GM12875 (cell line): ENCODE measurements at regions not wholly inside any gene's neighbourhood (a gene's known extent, or its start where the extent isn't known, plus 50 kb on each side); places are given as distances from the start of the nearest gene placed in this dataset.

Experiments used
- H3K4me3 ChIP-seq: one replicate; pipeline ENCODE4 v1.5.1; 2011; ENCODE audit warnings: low read depth, low read length, control low read depth
- TF ChIP-seq, protein P1 (sequence below): IDR thresholded peaks from 2 replicates; pipeline ENCODE4 v1.5.1; 2011; ENCODE audit warnings: low read depth, mild to moderate bottlenecking, control low read depth, inconsistent platforms, low read length, moderate library complexity, borderline replicate concordance; ENCODE audit not compliant: insufficient read depth

DNA sequence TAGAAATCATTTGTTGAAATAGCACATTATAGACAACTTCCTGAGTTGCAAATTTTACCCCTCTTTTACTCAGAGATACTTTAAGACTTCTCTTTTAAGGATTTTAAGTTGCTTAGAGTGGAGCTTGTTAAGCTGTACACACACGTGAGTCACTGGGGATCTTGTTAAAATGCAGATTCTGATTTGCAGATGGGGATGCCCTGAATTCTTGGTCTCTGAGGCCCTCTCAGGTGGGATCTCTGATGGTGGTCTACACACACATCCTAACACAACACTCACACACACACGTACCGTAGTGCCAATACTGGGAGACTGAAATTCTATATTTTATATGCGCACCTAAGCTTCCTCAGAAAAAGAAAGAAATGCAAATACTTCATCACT, 788.3 kb downstream of the UQCRFS1 start:
- H3K4me3 ChIP-seq = no peak overlapping the region
- TF ChIP-seq, protein P1, sequence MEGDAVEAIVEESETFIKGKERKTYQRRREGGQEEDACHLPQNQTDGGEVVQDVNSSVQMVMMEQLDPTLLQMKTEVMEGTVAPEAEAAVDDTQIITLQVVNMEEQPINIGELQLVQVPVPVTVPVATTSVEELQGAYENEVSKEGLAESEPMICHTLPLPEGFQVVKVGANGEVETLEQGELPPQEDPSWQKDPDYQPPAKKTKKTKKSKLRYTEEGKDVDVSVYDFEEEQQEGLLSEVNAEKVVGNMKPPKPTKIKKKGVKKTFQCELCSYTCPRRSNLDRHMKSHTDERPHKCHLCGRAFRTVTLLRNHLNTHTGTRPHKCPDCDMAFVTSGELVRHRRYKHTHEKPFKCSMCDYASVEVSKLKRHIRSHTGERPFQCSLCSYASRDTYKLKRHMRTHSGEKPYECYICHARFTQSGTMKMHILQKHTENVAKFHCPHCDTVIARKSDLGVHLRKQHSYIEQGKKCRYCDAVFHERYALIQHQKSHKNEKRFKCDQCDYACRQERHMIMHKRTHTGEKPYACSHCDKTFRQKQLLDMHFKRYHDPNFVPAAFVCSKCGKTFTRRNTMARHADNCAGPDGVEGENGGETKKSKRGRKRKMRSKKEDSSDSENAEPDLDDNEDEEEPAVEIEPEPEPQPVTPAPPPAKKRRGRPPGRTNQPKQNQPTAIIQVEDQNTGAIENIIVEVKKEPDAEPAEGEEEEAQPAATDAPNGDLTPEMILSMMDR = no peak

DNA sequence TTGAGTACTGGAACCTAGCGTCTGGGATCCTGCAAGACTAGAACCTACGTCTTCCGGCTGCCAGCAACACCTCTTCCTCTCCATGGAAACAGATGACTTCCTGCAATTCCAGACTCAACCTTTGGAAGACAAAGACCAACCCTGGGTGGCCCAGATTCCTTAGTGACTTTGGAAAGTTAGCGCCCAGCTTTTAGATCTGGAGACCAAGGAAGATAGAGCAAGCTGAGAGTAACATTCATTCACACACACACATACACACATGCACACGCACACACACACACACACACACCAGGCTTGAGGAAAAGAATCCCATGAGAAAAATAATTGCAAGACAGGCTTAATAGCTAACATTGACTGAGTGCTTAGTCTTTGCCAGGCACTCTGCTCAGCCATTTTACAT, 788.9 kb downstream of the UQCRFS1 start:
- TF ChIP-seq, protein P1 = no peak
- no peak overlapping the region for H3K4me3 ChIP-seq

DNA sequence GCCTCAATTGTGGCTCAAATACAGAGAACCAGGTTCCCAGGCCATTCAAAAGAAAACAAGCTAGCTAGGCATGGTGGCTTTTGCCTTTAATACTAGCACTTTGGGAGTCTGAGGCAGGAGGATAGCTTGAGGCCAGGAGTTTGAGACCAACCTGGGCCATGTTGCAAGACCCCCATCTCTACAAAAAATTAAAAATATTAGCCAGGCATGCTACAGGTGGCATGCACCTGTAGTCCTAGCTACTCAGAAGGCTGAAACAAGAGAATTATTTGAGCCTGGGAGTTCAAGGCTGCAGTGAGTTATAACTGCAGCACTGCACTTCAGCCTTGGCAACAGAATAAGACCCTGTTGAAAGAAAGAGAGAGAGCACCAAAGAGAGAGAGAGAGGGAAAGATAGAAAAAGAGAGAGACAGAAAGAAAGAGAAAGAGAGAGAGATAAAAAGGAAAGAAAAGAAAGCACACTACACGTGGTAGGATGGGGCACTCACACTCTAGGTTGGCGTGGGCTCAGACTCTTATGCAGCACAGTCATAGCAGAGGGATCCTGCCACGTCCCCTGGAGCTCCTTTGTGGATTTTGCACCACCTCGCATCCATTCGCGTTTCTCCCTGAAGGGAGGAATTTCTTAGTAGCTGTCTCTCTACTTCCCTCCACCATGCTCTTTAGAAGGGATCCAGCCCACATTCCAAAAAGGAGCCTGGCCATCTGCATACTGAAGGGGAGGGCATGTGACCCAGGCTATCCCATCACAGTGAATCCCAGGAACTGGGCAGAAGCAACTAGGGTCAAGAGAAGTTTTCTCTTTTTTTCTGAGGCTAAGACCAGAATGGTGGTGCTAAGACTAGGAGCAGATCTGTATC, 789.9 kb downstream of the UQCRFS1 start:
- no peak overlapping the region for H3K4me3 ChIP-seq
- TF ChIP-seq, protein P1 = no peak

DNA sequence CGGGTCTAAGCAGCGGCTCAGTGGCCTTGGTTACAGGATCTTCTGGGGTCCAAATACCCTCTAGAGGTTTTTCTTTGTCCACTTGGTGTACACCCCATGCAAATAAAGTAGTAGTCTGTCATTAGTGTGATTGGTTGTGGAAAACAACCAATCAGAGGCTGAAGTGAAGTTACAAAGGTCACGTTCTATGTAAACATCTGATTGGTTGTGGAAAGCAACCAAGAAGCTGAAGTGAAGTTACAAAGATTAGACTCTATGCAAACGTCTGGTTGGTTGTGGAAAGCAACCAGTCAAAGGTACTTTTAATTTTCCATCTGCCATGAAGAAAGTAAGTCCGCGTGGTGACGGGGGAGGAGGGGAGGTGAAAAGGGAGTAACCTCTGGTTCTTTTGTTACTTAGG, 790.9 kb downstream of the UQCRFS1 start:
- TF ChIP-seq, protein P1 = no peak
- H3K4me3 ChIP-seq = no peak overlapping the region

DNA sequence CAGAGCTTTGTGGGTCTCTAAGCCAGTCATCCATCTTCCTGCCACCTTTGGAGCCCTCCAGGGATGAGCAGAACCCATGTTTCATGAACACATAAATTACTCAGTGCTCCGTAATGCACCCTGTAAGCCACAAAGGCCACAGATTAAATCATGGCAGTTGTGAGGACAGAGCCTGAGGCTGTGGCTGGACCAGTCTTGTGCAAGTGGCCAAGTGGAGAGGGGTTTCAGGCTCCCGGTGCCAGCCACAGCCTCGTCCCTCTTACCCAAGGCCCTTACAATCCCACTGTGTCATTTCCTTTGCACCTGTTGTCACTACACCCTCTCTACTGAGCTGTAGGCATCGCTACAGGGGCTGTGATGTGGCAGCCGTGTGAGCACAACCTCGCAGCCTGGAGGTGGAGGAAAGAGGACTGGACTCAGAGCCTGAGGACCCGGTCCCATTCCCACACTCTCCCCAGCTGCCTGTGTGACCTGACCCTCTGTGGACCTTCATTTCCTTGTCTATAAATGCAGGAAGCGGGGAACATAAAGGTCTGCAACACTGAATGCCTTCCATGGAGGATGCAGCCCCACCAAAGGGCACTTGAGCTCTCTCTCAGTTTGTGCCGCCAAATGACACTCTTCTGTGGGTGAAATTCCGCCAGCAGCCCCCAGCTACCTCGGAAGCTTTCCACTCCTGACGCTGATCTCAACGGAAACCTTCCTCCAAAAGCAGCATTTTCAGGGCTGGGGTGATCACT, 792.0 kb downstream of the UQCRFS1 start:
- TF ChIP-seq, protein P1 = no peak
- no peak overlapping the region for H3K4me3 ChIP-seq

DNA sequence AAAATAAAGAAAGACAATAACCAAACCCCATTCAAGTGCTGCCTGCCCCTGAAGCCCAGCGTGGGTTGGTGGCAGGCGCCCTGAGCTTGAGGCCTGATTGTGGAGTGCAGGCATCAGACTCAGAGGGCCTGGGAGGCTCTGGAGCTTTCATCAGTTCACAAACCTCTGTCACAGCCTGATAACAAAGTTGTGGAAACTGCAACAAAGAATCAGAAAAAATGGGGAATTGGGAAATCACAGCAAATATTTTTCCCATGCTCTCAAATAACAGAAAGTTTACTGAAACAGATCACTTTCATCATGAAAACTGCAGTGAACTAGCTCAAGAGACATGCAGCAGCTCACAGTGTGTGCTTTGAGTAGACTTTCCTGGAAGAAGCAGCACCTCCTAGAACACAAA, 793.6 kb downstream of the UQCRFS1 start:
- H3K4me3 ChIP-seq = no peak overlapping the region
- TF ChIP-seq, protein P1 = no peak
